ENCODE measurements at regions not wholly inside any gene's neighbourhood (a gene's known extent, or its start where the extent isn't known, plus 50 kb on each side); places are given as distances from the start of the nearest gene placed in this dataset.

DNA sequence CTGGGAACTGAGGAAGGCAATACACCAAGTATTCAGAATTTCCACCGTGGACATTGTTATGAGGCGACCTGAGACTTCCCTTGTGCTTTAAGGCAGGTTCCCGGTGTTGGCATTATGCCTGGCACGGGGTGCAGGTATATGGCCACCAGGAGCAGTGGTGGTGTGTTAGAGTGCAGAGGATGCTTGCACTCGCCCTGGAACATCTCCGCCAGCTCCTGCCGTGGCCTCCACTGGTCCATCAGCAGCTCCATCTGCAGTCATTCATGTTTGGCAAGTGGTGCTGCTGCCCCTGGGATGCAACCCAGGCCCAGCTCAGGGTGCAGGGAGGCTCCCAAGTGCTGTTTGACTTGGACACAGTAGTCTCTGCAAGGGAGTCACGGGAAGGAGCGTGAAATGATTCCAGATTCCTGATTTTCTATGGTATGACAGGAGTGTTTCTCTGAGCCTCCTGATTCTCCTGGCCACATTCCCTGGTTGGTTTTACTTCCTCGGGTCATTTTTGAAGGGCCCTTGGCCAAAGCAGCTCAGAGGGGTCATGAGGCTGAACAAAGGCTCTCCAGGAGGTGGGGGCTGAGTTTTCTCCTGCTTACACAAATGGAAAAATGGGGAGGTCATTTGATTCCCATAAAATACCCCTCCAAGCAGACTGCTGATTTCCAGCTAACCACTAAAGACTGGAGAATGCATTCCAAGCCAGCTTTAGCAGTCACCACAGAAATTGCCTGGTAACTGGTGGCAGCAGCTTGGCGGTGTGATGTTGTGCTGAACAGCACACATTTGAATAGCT lies 60.4 kb upstream of the PSEN2 start:
- H3K9me3 Mint-ChIP-seq = no peaks in the 10 kb centered on the region
- H3K27ac Mint-ChIP-seq = no peak overlapping the region
- peaks cover 1% of the 10 kb centered on the region for H3K27me3 Mint-ChIP-seq
- ChIA-PET CTCF (no interaction called here), POLR2A (no interaction called here)
- ATAC-seq (ENCODE audit: low read depth) (no peak), DNase-seq (no peak)
- intact Hi-C loops (cut with micrococcal nuclease) = no loop called here
- H3K36me3 Mint-ChIP-seq (ENCODE audit: low read depth) = no peaks in the 10 kb centered on the region
- TF ChIP-seq, protein P1, sequence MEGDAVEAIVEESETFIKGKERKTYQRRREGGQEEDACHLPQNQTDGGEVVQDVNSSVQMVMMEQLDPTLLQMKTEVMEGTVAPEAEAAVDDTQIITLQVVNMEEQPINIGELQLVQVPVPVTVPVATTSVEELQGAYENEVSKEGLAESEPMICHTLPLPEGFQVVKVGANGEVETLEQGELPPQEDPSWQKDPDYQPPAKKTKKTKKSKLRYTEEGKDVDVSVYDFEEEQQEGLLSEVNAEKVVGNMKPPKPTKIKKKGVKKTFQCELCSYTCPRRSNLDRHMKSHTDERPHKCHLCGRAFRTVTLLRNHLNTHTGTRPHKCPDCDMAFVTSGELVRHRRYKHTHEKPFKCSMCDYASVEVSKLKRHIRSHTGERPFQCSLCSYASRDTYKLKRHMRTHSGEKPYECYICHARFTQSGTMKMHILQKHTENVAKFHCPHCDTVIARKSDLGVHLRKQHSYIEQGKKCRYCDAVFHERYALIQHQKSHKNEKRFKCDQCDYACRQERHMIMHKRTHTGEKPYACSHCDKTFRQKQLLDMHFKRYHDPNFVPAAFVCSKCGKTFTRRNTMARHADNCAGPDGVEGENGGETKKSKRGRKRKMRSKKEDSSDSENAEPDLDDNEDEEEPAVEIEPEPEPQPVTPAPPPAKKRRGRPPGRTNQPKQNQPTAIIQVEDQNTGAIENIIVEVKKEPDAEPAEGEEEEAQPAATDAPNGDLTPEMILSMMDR (IDR thresholded peaks at IDR 0.05) = no peak
- no peaks in the 10 kb centered on the region for H3K4me1 Mint-ChIP-seq
- no peak overlapping the region for H3K4me3 Mint-ChIP-seq

DNA sequence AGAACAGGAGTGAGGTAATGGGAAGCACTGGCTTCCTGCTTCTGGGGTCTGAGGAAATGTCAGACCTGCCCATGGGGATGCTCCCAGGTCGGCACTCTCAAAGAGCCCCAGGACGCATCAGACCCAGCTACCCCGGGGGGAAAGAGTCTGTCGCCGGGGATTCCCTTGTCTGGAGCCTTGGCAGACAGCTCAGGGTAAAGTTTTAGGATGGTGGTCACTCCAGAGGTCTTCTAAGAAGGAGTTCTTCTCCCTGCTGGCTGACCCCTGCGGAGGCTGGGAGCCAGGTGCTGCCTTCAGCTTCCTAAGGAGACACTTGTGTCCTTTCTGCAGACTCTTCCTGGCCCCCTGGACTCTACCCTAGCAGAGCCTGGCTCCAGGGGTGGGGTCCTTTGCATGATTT lies 61.9 kb upstream of the PSEN2 start:
- ATAC-seq (ENCODE audit: low read depth) = no peak
- Mint-ChIP-seq H3K27ac (no peak overlapping the region), H3K27me3 (peaks cover 1% of the 10 kb centered on the region), H3K36me3 (ENCODE audit: low read depth) (no peaks in the 10 kb centered on the region), H3K4me1 (no peaks in the 10 kb centered on the region), H3K9me3 (no peaks in the 10 kb centered on the region), H3K4me3 (no peak overlapping the region)
- CTCF ChIA-PET = no interaction called here
- POLR2A ChIA-PET = no interaction called here
- DNase-seq = no peak
- intact Hi-C loops (cut with micrococcal nuclease) = no loop called here
- TF ChIP-seq, protein P1 (IDR thresholded peaks at IDR 0.05) = no peak

DNA sequence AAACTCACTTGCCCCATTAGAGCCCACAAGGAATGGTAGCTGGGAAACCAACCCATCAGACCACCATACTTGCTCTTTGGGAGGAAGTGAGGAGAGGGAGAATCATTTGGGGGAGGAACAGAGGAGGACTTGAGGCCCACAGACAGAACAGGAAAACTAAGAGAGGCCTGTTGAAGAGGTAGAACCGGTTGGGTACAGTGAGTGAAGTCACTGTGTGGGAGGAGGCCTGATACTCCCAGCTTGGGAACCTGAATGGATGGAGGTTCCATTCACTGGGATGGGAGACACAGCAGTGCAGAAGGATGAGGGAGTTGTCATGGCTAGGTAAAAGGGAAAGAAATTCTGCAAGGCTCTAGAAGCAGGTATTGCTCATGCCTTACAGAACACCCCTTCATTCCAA lies 63.4 kb upstream of the PSEN2 start:
- TF ChIP-seq, protein P1 (IDR thresholded peaks at IDR 0.05) = no peak
- Mint-ChIP-seq H3K27ac (no peak overlapping the region), H3K4me1 (no peaks in the 10 kb centered on the region), H3K4me3 (no peak overlapping the region), H3K27me3 (peaks cover 1% of the 10 kb centered on the region), H3K36me3 (ENCODE audit: low read depth) (no peaks in the 10 kb centered on the region), H3K9me3 (no peaks in the 10 kb centered on the region)
- CTCF ChIA-PET = no interaction called here
- ATAC-seq (ENCODE audit: low read depth) (no peak), DNase-seq (no peak)
- intact Hi-C loops (cut with micrococcal nuclease) = no loop called here
- POLR2A ChIA-PET = interaction anchor here (0.5 kb wide), 1 partner anchor 259 kb away, joined by 3 read pairs; no protein-coding TSS in a partner anchor

DNA sequence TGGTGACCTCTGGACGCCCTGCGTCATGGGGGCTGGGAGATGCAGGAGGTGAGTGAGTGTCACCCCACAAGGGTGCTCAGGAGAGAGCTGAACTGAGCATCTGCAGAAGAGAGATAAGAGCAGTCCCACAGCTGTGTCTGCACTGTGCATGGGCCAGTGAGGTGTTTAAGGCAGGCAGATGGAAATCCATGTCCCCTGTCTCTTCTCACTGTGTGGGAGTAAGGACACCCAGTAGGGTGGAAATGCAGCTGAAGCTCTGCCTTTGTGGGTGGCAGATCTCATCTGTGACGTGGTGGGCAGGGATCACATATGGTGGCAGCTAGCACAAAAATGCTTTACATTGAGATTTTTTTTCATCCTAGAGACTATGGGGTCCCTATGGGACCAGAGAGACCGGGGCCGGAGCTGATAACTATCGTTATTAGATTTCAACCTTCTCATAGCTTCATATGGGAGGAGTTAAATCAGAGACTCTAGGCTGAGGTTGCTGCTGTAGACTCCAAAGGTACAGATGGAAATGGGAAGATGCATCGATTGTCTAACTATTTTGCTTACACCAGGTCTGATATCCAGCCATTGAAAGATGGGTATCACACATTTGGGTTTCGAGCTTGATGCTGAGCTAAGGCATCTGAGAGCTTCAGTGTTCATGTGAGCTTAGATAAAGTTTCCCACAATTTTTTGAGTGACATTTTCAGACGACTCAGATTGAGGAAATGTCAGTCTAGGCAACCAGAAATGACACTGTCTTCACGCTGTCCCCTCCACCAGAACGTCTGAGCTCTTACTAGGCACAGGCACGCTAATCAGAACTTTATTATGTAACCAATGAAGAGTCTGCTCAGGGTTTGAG lies 65.3 kb upstream of the PSEN2 start:
- intact Hi-C loops (cut with micrococcal nuclease) = no loop called here
- no peaks in the 10 kb centered on the region for H3K4me1 Mint-ChIP-seq
- H3K27me3 Mint-ChIP-seq = peaks cover 1% of the 10 kb centered on the region
- no peaks in the 10 kb centered on the region for H3K9me3 Mint-ChIP-seq
- H3K36me3 Mint-ChIP-seq (ENCODE audit: low read depth) = no peaks in the 10 kb centered on the region
- no peak for DNase-seq
- no peak for ATAC-seq (ENCODE audit: low read depth)
- CTCF ChIA-PET = no interaction called here
- H3K27ac Mint-ChIP-seq = no peak overlapping the region
- H3K4me3 Mint-ChIP-seq = no peak overlapping the region
- TF ChIP-seq, protein P1 (IDR thresholded peaks at IDR 0.05) = no peak
- POLR2A ChIA-PET = interaction anchor here (0.7 to 1.0 kb wide), 2 partner anchors 9 to 125 kb away, joined by 4 to 7 read pairs; no protein-coding TSS in a partner anchor

DNA sequence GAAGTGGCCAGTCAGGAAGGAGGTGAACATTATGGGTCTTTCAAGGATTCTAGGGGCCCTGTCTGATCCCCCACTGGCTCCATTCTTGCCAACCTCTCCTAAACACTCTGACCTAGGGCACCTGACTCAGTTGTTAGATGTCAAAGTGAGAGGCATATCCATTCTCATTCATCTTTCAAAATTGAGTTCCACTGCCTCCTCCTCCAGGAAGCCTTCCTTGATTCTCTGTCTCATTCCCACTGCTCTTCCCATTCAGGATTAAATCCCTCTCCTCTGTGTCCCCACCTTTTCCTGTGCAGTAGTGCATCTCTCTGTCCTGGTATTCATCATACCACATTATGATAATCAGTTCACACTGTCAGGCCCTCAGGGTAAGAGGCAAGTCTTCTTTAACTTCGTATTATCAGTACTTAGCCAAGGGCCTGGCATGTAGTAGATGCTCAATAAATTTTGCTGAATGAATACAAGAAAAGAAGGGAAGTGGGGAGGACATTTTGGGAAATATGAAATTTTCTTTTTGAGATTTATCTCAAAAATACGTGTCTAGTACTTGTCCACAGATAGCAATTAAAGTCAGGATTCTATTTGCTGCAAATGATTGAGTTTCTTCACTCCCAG lies 61.8 kb upstream of the ITPKB start:
- H3K36me3 Mint-ChIP-seq (ENCODE audit: low read depth) = no peaks in the 10 kb centered on the region
- ChIA-PET CTCF (no interaction called here), POLR2A (interaction anchor here (0.7 kb wide), 1 partner anchor 138 kb away, joined by 7 read pairs; no protein-coding TSS in a partner anchor)
- intact Hi-C loops (cut with micrococcal nuclease) = no loop called here
- H3K4me1 Mint-ChIP-seq = peaks cover 14% of the 10 kb centered on the region
- H3K27me3 Mint-ChIP-seq = no peaks in the 10 kb centered on the region
- no peak overlapping the region for H3K27ac Mint-ChIP-seq
- TF ChIP-seq, protein P1 (IDR thresholded peaks at IDR 0.05) = no peak
- DNase-seq = no peak
- H3K9me3 Mint-ChIP-seq = no peaks in the 10 kb centered on the region
- H3K4me3 Mint-ChIP-seq = no peak overlapping the region
- ATAC-seq (ENCODE audit: low read depth) = no peak

Data from activated B cell treated with CpG ODN at 0.5 μM for 24 hours (primary cell).